CD4-positive, alpha-beta T cell treated with Interleukin-4 for 4 hours (primary cell): ENCODE measurements at regions not wholly inside any gene's neighbourhood (a gene's known extent, or its start where the extent isn't known, plus 50 kb on each side); places are given as distances from the start of the nearest gene placed in this dataset.

Source experiments
- DNase-seq: peaks from one replicate; pipeline ENCODE4 v3.0.0-alpha.2; 2020

DNA sequence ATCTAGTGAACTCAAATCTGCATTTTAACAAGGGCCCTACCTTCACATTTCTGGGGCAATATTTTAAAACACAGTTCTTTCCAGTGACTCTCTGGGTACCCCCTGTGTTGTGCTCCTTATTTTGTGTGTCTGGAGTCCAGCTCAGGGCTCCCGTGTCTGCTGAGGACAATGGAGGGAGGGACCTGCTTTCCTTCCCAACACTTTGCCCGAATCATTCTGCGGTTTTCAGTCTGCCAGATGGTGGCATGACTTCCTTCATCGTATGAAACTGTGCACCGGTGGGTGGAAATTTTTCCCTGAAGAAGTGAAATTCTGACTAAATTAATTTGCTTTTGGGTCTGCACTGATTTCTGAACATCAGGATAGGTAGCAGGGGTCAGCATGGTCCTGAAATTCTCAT, 153.6 kb upstream of the CD180 start:
- DNase-seq, result no peak

- DNase-seq, result no peak
These were observed 151.2 kb upstream of the CD180 start for GRCh38 chr5:67347821-67348220.

GRCh38 chr5:67346611-67347010, 150.0 kb upstream of the CD180 start:
- no peak for DNase-seq

GRCh38 chr5:67344870-67345269, 148.3 kb upstream of the CD180 start:
- DNase-seq, result no peak

DNA sequence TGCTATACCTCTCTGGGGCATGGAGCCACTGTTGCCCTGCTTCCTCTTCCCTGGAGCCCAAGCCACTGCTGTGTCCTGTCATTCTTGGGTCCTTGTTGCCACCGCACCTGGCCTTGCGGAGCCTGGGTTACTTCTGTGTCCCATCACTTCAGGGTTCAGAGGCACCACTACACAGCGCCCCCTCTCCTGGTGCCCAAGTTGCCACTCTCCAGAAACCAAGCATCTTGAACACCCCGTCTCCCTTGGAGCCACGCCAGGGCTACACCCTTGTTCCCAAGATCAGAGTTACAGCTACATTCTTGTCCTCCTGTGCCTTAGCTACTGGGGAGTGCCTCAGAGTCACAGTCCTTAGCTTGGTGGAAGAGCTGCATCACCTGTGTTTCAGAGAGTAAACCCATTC, 147.2 kb upstream of the CD180 start:
- DNase-seq, result no peak

- DNase-seq, result no peak
These were observed 144.9 kb upstream of the CD180 start for GRCh38 chr5:67341478-67341877.

- no peak for DNase-seq
These were observed 142.7 kb upstream of the CD180 start for GRCh38 chr5:67339219-67339767.

GRCh38 chr5:67338421-67338820, 141.8 kb upstream of the CD180 start:
- no peak for DNase-seq

DNA sequence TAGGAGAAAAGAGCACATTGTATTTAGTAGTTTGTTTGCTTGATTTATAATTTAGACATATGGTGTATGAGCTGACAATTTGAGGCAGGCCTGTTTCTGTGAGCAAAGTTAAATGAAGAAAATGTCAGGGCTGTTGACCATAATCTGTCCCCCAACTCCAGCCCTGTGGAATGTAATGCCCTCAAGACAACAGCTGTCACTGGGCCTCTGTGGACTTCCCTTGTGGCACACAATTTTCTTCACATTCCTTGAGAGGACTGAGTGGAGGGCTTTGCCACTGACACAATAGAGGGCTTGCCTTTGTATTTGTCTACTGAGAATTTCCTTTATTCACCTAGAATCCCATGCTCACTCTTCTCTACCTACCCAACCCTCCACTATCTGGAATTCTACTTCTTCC, 141.2 kb upstream of the CD180 start:
- DNase-seq, result no peak

DNA sequence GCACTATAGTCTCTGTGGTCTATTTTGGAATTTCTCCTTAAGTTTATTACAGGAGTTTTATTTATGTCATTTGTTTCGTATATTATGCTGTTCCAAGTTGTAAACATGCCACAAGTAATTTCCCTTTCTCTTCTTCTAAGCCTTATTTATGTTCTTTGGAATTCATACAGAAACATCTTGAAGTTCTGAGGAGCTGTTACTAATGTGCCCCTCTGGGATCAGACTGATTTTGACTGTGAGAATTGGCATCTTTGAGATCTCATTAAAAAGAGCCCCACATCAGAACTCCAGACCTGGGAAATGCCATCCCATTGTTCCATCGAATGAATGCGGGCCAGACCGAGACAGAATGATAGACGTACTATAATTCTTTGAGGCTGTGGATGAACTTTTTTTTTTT, 138.8 kb upstream of the CD180 start:
- no peak for DNase-seq

DNA sequence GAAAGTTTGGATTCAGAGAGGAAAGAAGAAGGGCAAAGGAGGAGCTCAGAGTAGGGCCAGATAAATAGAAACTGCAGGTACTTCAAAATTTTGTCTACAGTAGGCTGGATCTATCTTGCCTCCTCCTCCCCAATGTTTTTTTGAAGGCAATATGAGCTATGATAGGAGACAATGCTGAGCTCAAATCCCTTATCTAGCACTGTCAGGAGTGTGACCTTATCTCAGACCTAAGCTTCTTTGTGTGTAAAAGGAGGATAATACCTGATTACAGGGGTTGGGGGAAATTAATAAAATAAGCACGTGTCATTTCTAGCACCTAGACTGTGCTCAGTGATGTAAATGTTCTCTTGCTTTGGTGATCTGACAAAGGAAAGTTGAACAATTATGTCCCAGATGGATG, 137.8 kb upstream of the CD180 start:
- DNase-seq, result no peak

- no peak for DNase-seq
These were observed 136.6 kb upstream of the CD180 start for GRCh38 chr5:67333171-67333570.

- DNase-seq, result no peak
These were observed 134.8 kb upstream of the CD180 start for GRCh38 chr5:67331296-67331925.

GRCh38 chr5:67319935-67320725, 123.5 kb upstream of the CD180 start:
- no peak for DNase-seq

- DNase-seq, result no peak
These were observed 122.1 kb upstream of the CD180 start for GRCh38 chr5:67318746-67319145.

GRCh38 chr5:67317603-67318002, 121.0 kb upstream of the CD180 start:
- DNase-seq, result no peak

- DNase-seq, result no peak
These were observed 120.1 kb upstream of the CD180 start for GRCh38 chr5:67316695-67317094.

DNA sequence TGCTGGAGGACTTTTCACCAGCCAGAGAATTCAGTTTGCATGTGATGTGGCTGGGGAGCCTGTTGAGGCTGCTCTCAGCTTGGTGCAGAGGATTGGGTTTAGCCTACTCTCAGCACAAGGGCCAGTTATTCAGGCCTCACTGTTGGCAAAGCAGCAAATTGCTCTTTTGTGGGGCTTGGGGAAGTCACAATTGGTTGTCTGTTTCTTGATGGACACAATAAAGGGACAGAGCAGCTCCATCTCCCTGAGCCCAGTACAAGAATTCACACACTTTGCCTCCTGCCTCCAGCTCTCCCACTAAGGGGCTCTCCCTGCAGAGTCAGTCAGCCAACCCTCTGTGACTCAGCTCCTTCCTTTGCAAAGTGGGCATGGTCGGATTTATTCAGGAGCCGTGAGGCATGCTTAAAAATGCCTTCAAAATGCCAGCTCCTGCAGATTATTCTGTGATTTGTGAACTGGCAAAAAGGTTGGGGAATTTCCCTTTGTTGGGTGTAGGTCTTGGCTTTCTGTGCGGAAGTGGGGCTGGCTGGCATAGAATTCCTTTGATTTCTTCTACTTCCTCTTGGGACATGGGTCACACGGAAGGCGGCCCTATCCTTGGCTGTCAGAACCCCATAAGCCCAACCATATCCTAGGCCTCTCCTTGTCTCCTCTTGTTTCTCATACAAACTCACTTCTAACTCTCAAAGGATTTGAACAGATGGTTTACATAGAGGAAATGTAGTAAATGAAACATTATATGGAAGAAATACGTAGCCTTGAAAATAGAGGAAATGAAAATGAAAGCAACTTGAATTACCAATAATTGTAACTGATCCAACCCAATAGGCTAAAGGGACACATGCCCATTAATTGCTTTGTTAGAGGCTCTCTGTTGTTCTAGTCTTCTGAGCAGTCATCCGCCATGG, 118.7 kb upstream of the CD180 start:
- no peak for DNase-seq

DNA sequence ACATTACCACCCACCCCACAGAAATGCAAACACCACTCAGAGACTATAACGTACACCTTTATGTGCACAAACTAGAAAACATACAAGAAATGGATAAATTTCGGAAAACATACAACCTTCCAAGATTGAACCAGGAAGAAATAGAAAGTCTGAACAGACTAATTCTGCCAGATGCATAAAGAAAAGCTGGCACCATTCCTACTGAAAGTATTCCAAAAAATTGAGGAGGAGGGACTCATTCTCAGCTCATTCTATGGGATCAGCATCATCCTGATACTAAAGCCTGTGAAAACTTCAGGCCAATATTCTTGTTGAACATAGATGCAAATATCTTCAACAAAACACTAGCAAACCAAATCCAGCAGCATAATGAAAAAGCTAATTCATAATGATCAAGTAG, 115.1 kb upstream of the CD180 start:
- no peak for DNase-seq

GRCh38 chr5:67311208-67311607, 114.6 kb upstream of the CD180 start:
- no peak for DNase-seq

DNA sequence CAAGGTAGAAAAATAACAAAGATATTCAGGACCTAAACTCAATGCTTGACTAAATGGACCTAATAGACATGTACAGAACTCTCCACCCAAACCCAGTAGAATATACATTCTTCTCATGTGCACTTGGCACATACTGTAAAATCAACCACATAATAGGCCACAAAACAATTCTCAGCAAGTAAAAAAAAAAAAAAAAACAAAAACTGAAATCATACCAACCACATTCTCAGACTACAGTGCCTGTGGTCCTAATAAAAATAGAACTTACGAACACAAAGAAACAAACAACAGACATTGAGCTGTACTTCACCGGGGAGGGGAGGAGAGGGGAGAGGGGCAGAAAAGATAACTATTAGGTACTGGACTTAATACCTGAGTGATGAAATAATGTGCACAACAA, 114.1 kb upstream of the CD180 start:
- DNase-seq, result no peak

- DNase-seq, result no peak
These were observed 113.6 kb upstream of the CD180 start for GRCh38 chr5:67310169-67310568.

DNA sequence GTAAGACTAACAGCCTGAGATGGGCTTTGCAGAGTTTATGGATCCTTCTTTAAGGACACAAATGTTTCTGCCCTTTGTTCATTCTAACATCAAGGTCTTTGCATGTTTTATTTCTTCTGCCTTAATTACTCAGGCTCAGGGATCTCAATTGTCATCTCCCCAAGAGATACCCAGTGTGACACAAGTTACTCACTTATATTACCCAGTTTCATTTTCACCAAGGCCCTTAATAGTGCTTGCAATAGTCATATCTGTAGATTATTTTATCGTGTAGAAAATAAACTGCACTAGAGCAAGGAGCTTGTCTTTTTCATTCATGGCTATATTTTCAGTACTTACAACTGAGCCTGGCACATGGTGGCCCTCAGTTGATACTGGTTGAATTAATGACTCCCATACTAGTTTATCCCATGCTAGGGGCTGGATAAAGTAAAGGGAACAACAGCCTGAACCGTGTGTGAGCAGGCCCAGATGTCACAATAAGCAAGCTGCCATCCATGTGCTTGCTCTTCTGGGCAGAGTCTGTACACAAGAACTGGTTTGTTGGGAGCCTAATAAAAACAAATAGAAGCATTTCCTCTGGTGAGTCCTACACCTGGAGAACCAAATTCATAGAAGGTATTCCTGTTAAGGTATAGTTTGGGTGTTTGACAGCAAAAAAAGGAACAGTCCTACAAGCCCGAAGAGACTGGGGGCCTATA, 112.5 kb upstream of the CD180 start:
- DNase-seq, result no peak
